ENCODE measurements at regions not wholly inside any gene's neighbourhood (a gene's known extent, or its start where the extent isn't known, plus 50 kb on each side); places are given as distances from the start of the nearest gene placed in this dataset.
"Not testable (repeated sequence)": the region's sequence is repeated elsewhere in the genome, so short reads cannot be mapped to it uniquely, and the experiment has no call there.

- DNase-seq: no peak
Observed at GRCh38 chr4:101415962-101416361, 68.6 kb upstream of the PPP3CA start.

GRCh38 chr4:101414496-101414895 lies 67.2 kb upstream of the PPP3CA start:
- DNase-seq: no peak

- DNase-seq: no peak
Observed at GRCh38 chr4:101411926-101412325, 64.6 kb upstream of the PPP3CA start.

- DNase-seq: not testable (repeated sequence)
Observed at GRCh38 chr4:101411281-101411910, 64.1 kb upstream of the PPP3CA start.

- no peak for DNase-seq
Observed at GRCh38 chr4:101400096-101400495, 52.8 kb upstream of the PPP3CA start.

- no peak for DNase-seq
Observed at GRCh38 chr4:101398807-101399206, 51.5 kb upstream of the PPP3CA start.

All from NCI-H1105 (cell line).